ENCODE measurements at regions not wholly inside any gene's neighbourhood (a gene's known extent, or its start where the extent isn't known, plus 50 kb on each side); places are given as distances from the start of the nearest gene placed in this dataset.

GRCh38 chr13:83003185-83003584, 879.1 kb downstream of the SLITRK1 start:
- DNase-seq = no peak
- no peak overlapping the region for H3K4me3 ChIP-seq
- no peaks in the 10 kb centered on the region for H3K9me3 ChIP-seq
- TF ChIP-seq CTCF (IDR thresholded peaks at IDR 0.05) = no peak
- no peak overlapping the region for H3K27ac ChIP-seq
- no peak overlapping the region for H3K9ac ChIP-seq (ENCODE audit: low read depth in 2 of 2, low read length in 2 of 2)
- no peaks in the 10 kb centered on the region for H3K4me1 ChIP-seq
- intact Hi-C loops (cut with DNase I) = no loop called here
- no peaks in the 10 kb centered on the region for H3K27me3 ChIP-seq
- H3K36me3 ChIP-seq = no peaks in the 10 kb centered on the region

- no peak overlapping the region for H3K9ac ChIP-seq (ENCODE audit: low read depth in 2 of 2, low read length in 2 of 2)
- TF ChIP-seq CTCF (IDR thresholded peaks at IDR 0.05) = no peak
- H3K9me3 ChIP-seq = no peaks in the 10 kb centered on the region
- H3K36me3 ChIP-seq = no peaks in the 10 kb centered on the region
- no peaks in the 10 kb centered on the region for H3K27me3 ChIP-seq
- H3K4me1 ChIP-seq = no peaks in the 10 kb centered on the region
- intact Hi-C loops (cut with DNase I) = no loop called here
- no peak overlapping the region for H3K4me3 ChIP-seq
- no peak overlapping the region for H3K27ac ChIP-seq
- no peak for DNase-seq
These were observed 888.9 kb downstream of the SLITRK1 start for GRCh38 chr13:82993417-82993816.

GRCh38 chr13:82976499-82976898, 905.8 kb downstream of the SLITRK1 start:
- no peaks in the 10 kb centered on the region for H3K27me3 ChIP-seq
- no peak overlapping the region for H3K4me3 ChIP-seq
- intact Hi-C loops (cut with DNase I) = no loop called here
- H3K9ac ChIP-seq (ENCODE audit: low read depth in 2 of 2, low read length in 2 of 2) = no peak overlapping the region
- no peak overlapping the region for H3K27ac ChIP-seq
- no peaks in the 10 kb centered on the region for H3K9me3 ChIP-seq
- no peaks in the 10 kb centered on the region for H3K36me3 ChIP-seq
- no peak for DNase-seq
- H3K4me1 ChIP-seq = no peaks in the 10 kb centered on the region
- TF ChIP-seq CTCF (IDR thresholded peaks at IDR 0.05) = no peak

- no peak for DNase-seq
- no peak for TF ChIP-seq CTCF (IDR thresholded peaks at IDR 0.05)
- H3K9ac ChIP-seq (ENCODE audit: low read depth in 2 of 2, low read length in 2 of 2) = no peak overlapping the region
- intact Hi-C loops (cut with DNase I) = no loop called here
- no peaks in the 10 kb centered on the region for H3K27me3 ChIP-seq
- H3K4me3 ChIP-seq = no peak overlapping the region
- no peaks in the 10 kb centered on the region for H3K36me3 ChIP-seq
- no peak overlapping the region for H3K27ac ChIP-seq
- no peaks in the 10 kb centered on the region for H3K4me1 ChIP-seq
- no peaks in the 10 kb centered on the region for H3K9me3 ChIP-seq
These were observed 918.8 kb downstream of the SLITRK1 start for GRCh38 chr13:82963226-82964099.

GRCh38 chr13:82962397-82962796, 919.9 kb downstream of the SLITRK1 start:
- Histone ChIP-seq H3K4me3 (no peak overlapping the region), H3K9me3 (no peaks in the 10 kb centered on the region), H3K27me3 (no peaks in the 10 kb centered on the region), H3K4me1 (no peaks in the 10 kb centered on the region), H3K9ac (ENCODE audit: low read depth in 2 of 2, low read length in 2 of 2) (no peak overlapping the region), H3K36me3 (no peaks in the 10 kb centered on the region), H3K27ac (no peak overlapping the region)
- no peak for TF ChIP-seq CTCF (IDR thresholded peaks at IDR 0.05)
- intact Hi-C loops (cut with DNase I) = no loop called here
- no peak for DNase-seq

Measured in colonic mucosa (tissue), 4 donors.